GM18511 (cell line): ENCODE measurements at regions not wholly inside any gene's neighbourhood (a gene's known extent, or its start where the extent isn't known, plus 50 kb on each side); places are given as distances from the start of the nearest gene placed in this dataset.

ENCODE experiments used
- ATAC-seq: cut with Tn5 transposase; IDR thresholded peaks from one replicate; pipeline ENCODE4 v1.9.1; 2021; ENCODE audit warnings: mild to moderate bottlenecking, moderate library complexity; ENCODE audit not compliant: unreplicated experiment

DNA sequence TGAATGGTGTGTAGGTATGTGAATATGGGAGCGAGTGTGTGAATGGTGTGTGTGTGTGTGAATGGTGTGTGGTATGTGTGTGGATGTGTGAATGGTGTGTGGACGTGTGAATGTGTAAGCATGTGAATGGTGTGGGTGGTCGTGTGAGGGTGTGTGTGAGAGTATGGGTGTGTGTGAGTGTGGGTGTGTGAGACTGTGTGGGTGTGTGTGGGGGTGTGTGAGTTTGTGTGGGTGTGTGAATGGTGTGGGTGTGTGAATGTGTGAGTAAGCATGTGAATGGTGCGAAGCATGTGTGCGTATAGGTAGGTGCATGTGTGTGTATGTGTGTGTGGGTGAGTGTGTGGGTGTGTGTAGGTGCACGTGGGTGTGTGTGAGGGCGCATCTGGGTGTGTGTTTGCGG lies 160.7 kb upstream of the COBL start:
- no peak for ATAC-seq

GRCh38 chr7:51476026-51476425 lies 159.4 kb upstream of the COBL start:
- no peak for ATAC-seq

DNA sequence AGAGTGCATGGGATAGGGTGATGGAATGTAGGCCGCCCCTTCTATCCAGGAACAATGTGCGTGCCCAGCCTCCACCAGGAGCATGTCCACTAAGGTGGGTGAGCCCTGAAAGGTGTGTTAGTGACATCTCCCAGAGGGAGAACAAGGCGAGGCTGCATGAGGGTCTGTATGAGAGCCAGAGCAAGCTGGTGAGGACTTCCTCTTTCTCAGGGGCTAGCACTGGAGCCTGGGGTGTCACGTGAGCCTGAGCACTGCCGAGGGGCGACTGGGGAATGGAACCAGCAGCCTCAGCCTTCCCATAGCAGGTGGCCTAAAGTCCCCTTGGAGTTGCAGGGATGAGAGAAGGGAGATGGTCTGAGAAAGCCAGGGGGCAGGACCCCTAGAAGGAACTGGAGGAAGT lies 156.3 kb upstream of the COBL start:
- no peak for ATAC-seq

DNA sequence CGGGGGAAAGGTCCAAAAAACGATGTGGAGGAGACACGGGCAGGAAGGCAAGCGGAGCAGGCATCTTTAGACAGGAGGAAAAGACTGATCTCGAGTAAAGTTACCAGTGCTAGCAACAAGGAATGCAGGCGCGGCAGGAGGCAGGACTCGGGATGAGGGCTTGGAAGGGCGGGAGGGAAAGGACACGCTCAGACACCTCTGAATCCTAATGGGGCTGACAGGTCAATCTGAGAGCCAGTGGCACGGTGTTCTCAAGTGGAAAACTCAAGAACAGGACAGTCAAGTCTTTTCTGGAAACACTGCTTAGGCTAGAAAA lies 155.3 kb upstream of the COBL start:
- ATAC-seq, result no peak

- no peak for ATAC-seq
Observed at GRCh38 chr7:51471210-51471980, 154.8 kb upstream of the COBL start.

GRCh38 chr7:51467384-51468017 lies 150.9 kb upstream of the COBL start:
- ATAC-seq, result no peak

GRCh38 chr7:51459809-51460208 lies 143.2 kb upstream of the COBL start:
- no peak for ATAC-seq

- no peak for ATAC-seq
Observed at GRCh38 chr7:51458693-51459092, 142.1 kb upstream of the COBL start.

DNA sequence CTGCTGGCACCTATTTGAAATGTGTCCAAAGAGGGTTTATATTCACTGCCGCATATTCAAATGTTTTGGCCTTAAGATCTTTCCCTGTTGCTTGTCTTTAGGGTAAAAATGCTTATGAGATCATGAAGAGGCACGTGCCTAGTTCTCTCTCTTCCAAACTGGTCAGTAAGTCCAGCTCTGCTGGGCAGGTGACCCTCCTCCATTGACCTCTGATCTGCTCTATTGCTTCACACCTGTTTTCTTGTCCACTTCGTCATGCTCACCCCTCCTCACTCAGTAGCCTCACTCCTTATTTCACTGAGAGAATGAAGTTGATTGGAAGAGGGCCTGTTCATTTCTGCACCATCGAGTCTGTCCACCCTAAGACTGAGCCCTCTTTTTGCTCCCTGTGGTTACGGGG lies 140.5 kb upstream of the COBL start:
- no peak for ATAC-seq

DNA sequence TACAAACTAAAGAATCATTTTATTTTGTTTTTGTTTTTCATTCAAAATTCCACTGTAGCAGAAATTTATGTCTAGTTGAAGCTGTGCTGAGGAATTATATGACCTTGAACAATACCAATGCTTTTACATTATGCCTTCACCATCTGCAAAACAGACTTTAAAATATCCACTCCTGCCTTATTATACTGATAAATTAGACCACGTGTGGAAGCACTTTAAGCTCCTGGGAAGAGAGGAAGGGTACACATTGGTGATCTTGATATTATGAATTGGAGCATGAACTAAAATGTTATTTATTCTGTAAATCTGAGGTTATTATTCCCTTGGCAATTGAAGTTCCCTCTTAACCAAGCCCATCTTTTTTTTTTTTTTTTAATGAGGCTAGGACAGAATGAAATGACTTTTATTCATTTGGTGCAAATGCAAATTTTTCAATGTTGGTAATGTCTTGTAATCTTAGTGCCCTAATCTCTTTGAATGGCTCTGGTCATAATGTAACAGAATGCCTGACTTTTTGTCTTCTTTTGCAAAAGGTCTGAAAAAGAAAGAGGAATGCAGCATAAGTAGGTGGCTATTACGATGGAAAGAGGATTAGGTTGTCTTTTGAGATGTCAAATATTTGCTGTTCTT lies 139.9 kb upstream of the COBL start:
- no peak for ATAC-seq

DNA sequence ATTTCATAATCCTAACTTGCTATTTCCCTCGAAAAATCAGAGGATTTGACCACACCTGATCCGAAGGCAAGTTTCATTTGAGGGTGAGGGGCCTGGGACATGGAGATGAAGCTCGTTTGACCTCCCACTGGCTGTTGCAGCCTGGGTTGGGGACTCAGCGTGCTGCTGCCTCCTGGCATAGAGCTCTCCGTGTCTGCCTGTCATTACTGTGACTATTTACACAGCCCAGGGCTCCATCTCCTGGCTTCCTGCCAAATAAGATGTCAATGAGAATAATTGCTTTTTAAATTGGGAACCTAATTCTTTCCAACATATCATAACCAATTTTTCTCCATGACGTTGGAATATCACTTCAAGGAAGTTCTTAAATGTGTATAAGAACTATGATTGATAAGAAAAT lies 139.3 kb upstream of the COBL start:
- no peak for ATAC-seq

GRCh38 chr7:51455513-51455912 lies 138.9 kb upstream of the COBL start:
- ATAC-seq, result no peak

GRCh38 chr7:51455086-51455485 lies 138.5 kb upstream of the COBL start:
- no peak for ATAC-seq

DNA sequence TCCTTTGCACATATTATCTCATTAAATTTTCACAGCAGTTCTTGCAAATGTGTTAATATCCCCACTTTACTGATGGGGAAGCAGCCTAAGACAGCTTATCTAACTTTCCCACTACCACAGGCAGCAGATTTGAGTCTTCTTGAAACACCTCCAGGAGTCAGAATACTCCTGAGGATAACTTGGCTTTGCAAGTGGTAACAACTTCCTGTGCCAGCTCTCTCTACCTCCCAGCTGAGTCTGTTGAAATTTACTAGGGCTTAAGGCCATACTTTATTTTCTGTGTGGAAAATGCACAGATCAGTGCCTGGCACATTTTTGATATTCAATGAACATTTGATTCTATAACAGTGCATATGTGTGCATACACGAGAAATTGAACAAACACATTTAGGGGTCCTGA lies 136.1 kb upstream of the COBL start:
- no peak for ATAC-seq

GRCh38 chr7:51451751-51452476 lies 135.3 kb upstream of the COBL start:
- ATAC-seq, result no peak

- no peak for ATAC-seq
Observed at GRCh38 chr7:51450541-51450940, 133.9 kb upstream of the COBL start.

DNA sequence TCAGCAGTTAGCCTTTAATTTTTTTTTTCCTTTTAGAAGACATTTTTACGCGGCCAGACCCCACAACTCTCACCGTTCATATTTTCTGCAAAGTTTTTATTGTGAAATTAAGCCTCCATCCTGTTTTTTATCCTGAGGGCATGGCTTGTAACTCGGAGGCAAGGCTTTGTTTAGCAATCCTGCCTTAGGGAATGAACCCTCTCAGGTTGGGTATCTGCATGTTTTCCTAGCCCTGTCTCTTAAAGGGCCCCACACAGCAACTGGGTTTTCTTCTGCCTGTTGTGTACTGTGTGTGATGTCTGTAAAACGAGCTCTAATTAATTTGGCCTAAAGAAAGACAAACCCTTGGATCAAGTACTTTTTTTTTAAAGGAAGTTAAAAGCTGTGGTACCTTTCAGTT lies 130.2 kb upstream of the COBL start:
- ATAC-seq, result no peak

DNA sequence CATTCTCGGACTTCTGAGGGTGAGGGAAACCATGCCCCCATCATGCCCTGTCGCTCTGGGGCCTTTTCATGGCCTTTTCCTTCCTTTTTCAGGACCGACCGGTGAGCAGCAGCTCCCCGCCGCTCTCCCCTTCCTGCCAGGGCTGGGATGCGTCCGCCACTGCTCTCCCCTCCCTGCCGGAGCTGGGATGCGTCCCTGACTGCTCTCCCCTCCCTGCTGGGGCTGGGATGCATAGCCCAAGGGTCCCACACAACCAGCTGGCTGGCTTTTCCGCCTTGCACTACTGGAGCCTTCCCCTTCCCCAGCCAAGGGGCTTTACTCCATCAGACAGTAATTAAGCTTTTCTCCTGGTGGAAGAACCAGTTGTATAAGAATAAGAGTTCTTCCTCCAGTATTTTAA lies 129.7 kb upstream of the COBL start:
- ATAC-seq, result no peak

DNA sequence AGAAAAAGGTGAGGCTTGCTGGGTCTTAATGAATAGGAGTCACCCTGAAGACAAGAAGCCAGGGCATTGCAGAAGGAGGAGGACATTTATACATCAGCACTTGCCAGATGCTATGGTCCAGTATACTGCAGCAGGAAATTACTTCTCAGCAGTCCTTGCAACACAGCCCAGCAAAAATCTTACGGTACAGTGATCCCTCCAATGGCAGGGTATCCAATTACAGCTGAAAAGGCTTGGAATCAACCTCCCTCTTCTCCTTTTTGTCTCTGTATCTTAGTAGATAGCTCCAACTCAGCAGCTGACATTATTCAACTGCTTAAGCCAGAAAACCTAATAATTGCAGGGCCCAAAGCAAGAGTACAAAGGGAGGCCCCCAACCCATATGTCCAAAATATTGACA lies 128.3 kb upstream of the COBL start:
- no peak for ATAC-seq

GRCh38 chr7:51430480-51431086 lies 114.0 kb upstream of the COBL start:
- ATAC-seq, result no peak

- no peak for ATAC-seq
Observed at GRCh38 chr7:51428217-51428887, 111.7 kb upstream of the COBL start.
